GM12874 (cell line): ENCODE measurements at regions not wholly inside any gene's neighbourhood (a gene's known extent, or its start where the extent isn't known, plus 50 kb on each side); places are given as distances from the start of the nearest gene placed in this dataset.

Experiments used
- CTCF ChIP-seq: IDR thresholded peaks from 2 replicates; pipeline ENCODE4 v1.5.1; 2011; ENCODE audit warnings: low read depth, mild to moderate bottlenecking, control low read depth, low read length, moderate library complexity; ENCODE audit not compliant: insufficient read depth

GRCh38 chr9:99373912-99374311 lies 151.8 kb downstream of the SEC61B start:
- TF ChIP-seq CTCF = no peak

DNA sequence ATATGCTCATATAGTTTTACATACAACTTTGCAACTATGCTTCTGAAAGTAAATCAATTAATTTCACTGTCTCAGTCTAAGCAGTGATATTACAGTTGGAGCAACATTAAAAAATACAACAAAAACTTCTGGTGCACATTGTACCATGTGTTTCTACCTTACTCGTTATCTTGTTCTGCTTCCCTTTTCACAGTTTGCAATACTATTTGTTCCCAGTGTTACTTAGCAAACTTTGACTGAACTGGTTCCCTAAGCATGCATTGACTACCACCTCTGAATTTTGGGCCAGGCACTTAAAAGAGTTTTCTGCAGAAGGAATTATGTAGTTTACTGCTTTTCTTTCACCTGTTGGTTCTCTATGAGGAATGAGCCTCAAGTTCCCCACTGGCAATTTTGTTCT lies 152.7 kb downstream of the SEC61B start:
- TF ChIP-seq CTCF = no peak

- no peak for TF ChIP-seq CTCF
These were observed 153.4 kb downstream of the SEC61B start for GRCh38 chr9:99375481-99375880.

- no peak for TF ChIP-seq CTCF
These were observed 156.0 kb downstream of the SEC61B start for GRCh38 chr9:99377790-99378775.

DNA sequence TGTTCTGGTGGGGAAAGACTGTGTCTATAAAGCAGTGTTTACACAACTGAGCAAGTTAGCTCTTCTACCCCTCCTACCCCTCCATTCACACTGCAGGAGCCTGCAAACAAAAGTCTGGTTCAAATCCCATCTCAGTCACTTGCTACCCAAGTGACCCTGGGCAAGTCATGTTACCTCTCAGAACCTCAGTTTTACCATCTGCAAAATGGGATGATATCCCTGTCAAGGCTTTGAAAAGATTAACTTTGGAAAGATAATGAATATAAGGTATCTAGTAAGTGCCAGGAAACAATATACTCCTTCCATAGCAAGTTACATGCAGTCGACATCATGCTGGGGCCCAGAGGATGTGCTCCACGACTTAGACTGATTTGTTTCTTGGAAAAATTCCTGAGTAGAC lies 161.5 kb downstream of the SEC61B start:
- TF ChIP-seq CTCF = no peak

DNA sequence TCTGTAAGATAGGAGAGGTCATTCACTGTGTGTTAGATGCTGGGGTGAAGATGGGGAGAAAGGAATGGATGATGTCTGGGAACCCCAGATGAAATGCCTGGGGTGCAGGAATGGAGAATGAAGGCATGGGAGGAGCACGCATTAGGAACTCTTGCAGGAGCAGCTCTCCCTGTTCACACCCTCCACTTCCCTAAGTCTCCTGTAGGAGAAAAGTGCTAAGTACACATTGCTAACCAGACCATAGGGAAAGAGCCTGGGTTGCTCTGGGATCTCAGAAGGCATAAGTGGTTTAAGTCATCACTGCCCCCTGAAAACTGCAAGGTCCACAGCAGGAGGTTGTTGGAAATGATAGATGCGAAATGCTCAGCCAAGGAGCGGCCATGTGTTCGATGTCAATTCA lies 163.1 kb downstream of the SEC61B start:
- no peak for TF ChIP-seq CTCF

DNA sequence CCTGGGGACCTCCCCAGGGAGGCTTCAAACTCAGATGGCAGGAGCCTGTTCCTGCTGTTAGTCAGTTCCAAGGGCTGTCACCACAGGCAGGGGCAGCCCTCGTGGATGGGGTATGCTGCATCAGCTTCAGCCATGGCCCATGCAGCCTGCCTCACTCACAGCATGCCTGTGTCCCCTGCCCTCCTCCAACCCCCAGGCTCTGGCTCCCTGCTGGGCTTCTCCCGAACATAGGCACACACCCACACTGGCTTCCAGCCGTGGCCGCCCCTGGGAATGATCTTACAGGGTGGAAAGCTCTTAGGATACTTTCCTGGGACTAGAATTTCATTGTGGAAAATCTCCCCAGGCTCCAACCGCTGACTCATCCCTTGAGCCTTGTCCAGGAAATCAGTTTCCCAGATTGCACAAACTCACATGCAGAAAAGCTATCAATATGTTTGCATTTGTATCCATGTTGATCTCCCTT lies 163.8 kb downstream of the SEC61B start:
- TF ChIP-seq CTCF = no peak
